Thymus (tissue), 11 donors: ENCODE measurements at regions not wholly inside any gene's neighbourhood (a gene's known extent, or its start where the extent isn't known, plus 50 kb on each side); places are given as distances from the start of the nearest gene placed in this dataset.
A peak's percentile ranks its signal among the peaks of the same experiment; 100 is the strongest.

Experiments
- DNase-seq, 9 donors: peaks; one replicate each; pipeline ENCODE4 v3.0.0-alpha.2; 2013; ENCODE audit warnings: low spot score in 9 of 9, low read depth in 6 of 9, missing footprints in 1 of 9
- H3K27ac ChIP-seq, 2 donors: one replicate each; pipeline ENCODE4 v1.5.1; 2013; ENCODE audit warnings: control low read depth in 1 of 2, low read depth in 1 of 2, low read length in 1 of 2, mild to moderate bottlenecking in 1 of 2, moderate library complexity in 1 of 2
- H3K27me3 ChIP-seq, 2 donors: one replicate each; pipeline ENCODE4 v1.5.1; 2013; ENCODE audit warnings: low read length in 1 of 2; ENCODE audit not compliant: control insufficient read depth in 2 of 2, insufficient read depth in 1 of 2
- H3K36me3 ChIP-seq, 2 donors: one replicate each; pipeline ENCODE4 v1.5.1; 2013; ENCODE audit warnings: low read length in 1 of 2, mild to moderate bottlenecking in 1 of 2, moderate library complexity in 1 of 2; ENCODE audit not compliant: control insufficient read depth in 2 of 2, insufficient read depth in 2 of 2
- H3K4me1 ChIP-seq, 2 donors: one replicate each; pipeline ENCODE4 v1.5.1; 2013; ENCODE audit warnings: low read length in 2 of 2; ENCODE audit not compliant: control insufficient read depth in 2 of 2, insufficient read depth in 2 of 2
- H3K4me3 ChIP-seq, 2 donors: one replicate each; pipeline ENCODE4 v1.5.1; 2013; ENCODE audit warnings: low read length in 2 of 2, control low read depth in 1 of 2, mild to moderate bottlenecking in 1 of 2
- H3K9me3 ChIP-seq, 2 donors: one replicate each; pipeline ENCODE4 v1.5.1; 2013; ENCODE audit warnings: low read length in 1 of 2, mild to moderate bottlenecking in 1 of 2; ENCODE audit not compliant: control insufficient read depth in 2 of 2, insufficient read depth in 1 of 2
- WGBS: extraction: QIAGEN DNeasy Blood & Tissue Kit; methylation state at CpG from one replicate; pipeline ENCODE4 v1.1.7; 2013; 5-methylcytosine and 5-hydroxymethylcytosine counted together
- donor health status: healthy.

- Histone ChIP-seq H3K27ac (no peak overlapping the region), H3K36me3 (no peaks in the 10 kb centered on the region), H3K4me3 (no peak overlapping the region), H3K27me3 (no peaks in the 10 kb centered on the region), H3K4me1 (peaks cover 0 to 6% of the 10 kb centered on the region in 2 donors), H3K9me3 (no peaks in the 10 kb centered on the region)
- WGBS: 89% methylated on average over 4 of the region's 4 CpGs
- DNase-seq: no peak
These were observed 79.4 kb downstream of the PJA1 start for GRCh38 chrX:69085826-69086225.

- H3K36me3 ChIP-seq: no peaks in the 10 kb centered on the region
- no peak for DNase-seq
- no peak overlapping the region for H3K4me3 ChIP-seq
- H3K27me3 ChIP-seq: no peaks in the 10 kb centered on the region
- 67% methylated on average over 1 of the region's 1 CpG for WGBS
- H3K27ac ChIP-seq: no peak overlapping the region
- H3K9me3 ChIP-seq: no peaks in the 10 kb centered on the region
- H3K4me1 ChIP-seq: peaks cover 0 to 10% of the 10 kb centered on the region in 2 donors
These were observed 80.1 kb downstream of the PJA1 start for GRCh38 chrX:69085151-69085550.

GRCh38 chrX:69083801-69084200 lies 81.5 kb downstream of the PJA1 start:
- H3K4me3 ChIP-seq: no peak overlapping the region
- no peak for DNase-seq
- H3K36me3 ChIP-seq: no peaks in the 10 kb centered on the region
- peaks cover 0 to 10% of the 10 kb centered on the region in 2 donors for H3K4me1 ChIP-seq
- H3K27me3 ChIP-seq: no peaks in the 10 kb centered on the region
- 79% methylated on average over 4 of the region's 4 CpGs for WGBS
- H3K9me3 ChIP-seq: no peaks in the 10 kb centered on the region
- no peak overlapping the region for H3K27ac ChIP-seq

GRCh38 chrX:69083361-69083760 lies 81.9 kb downstream of the PJA1 start:
- no peak for DNase-seq
- Histone ChIP-seq H3K27me3 (no peaks in the 10 kb centered on the region), H3K9me3 (no peaks in the 10 kb centered on the region), H3K27ac (no peak overlapping the region), H3K4me1 (peaks cover 0 to 14% of the 10 kb centered on the region in 2 donors), H3K36me3 (no peaks in the 10 kb centered on the region), H3K4me3 (no peak overlapping the region)
- WGBS: 84% methylated on average over 3 of the region's 3 CpGs

GRCh38 chrX:69082753-69083150 lies 82.5 kb downstream of the PJA1 start:
- H3K27me3 ChIP-seq: no peaks in the 10 kb centered on the region
- H3K4me3 ChIP-seq: no peak overlapping the region
- H3K36me3 ChIP-seq: no peaks in the 10 kb centered on the region
- no peak for DNase-seq
- no peak overlapping the region for H3K27ac ChIP-seq
- no peaks in the 10 kb centered on the region for H3K9me3 ChIP-seq
- WGBS: 94% methylated on average over 7 of the region's 7 CpGs
- peaks cover 0 to 19% of the 10 kb centered on the region in 2 donors for H3K4me1 ChIP-seq

- 86% methylated on average over 10 of the region's 10 CpGs for WGBS
- DNase-seq: no peak
- no peak overlapping the region for H3K27ac ChIP-seq
These were observed 83.0 kb downstream of the PJA1 start for GRCh38 chrX:69082055-69082752.

GRCh38 chrX:69080855-69081465 lies 84.3 kb downstream of the PJA1 start:
- H3K27ac ChIP-seq: no peak overlapping the region
- H3K27me3 ChIP-seq: no peaks in the 10 kb centered on the region
- no peak overlapping the region for H3K4me3 ChIP-seq
- no peak for DNase-seq
- peaks cover 0 to 29% of the 10 kb centered on the region in 2 donors for H3K4me1 ChIP-seq
- H3K9me3 ChIP-seq: no peaks in the 10 kb centered on the region
- H3K36me3 ChIP-seq: no peaks in the 10 kb centered on the region
- WGBS: 89% methylated on average over 15 of the region's 15 CpGs

More at GRCh38 chrX:69082055-69082752, 83.0 kb downstream of the PJA1 start:
- H3K4me3 ChIP-seq: no peak overlapping the region
- no peaks in the 10 kb centered on the region for H3K36me3 ChIP-seq
- H3K4me1 ChIP-seq: peaks cover 0 to 24% of the 10 kb centered on the region in 2 donors
- H3K27me3 ChIP-seq: no peaks in the 10 kb centered on the region
- H3K9me3 ChIP-seq: no peaks in the 10 kb centered on the region

- 96% methylated on average over 5 of the region's 5 CpGs for WGBS
These were observed 86.0 kb downstream of the PJA1 start for GRCh38 chrX:69079268-69079667.

GRCh38 chrX:69077895-69078455 lies 87.3 kb downstream of the PJA1 start:
- Histone ChIP-seq H3K9me3 (no peaks in the 10 kb centered on the region), H3K36me3 (no peaks in the 10 kb centered on the region), H3K27me3 (no peaks in the 10 kb centered on the region), H3K4me3 (no peak overlapping the region), H3K4me1 (peaks cover 0 to 24% of the 10 kb centered on the region in 2 donors), H3K27ac (peak overlapping the region in 1 of 2 donors; percentile 61)
- peak in 3 of 9 donors; percentile 24 to 48 (median 25) for DNase-seq
- 82% methylated on average over 6 of the region's 6 CpGs for WGBS

More at GRCh38 chrX:69079268-69079667, 86.0 kb downstream of the PJA1 start:
- Histone ChIP-seq H3K27me3 (no peaks in the 10 kb centered on the region), H3K27ac (no peak overlapping the region), H3K4me1 (peaks cover 0 to 29% of the 10 kb centered on the region in 2 donors), H3K36me3 (no peaks in the 10 kb centered on the region), H3K9me3 (no peaks in the 10 kb centered on the region), H3K4me3 (no peak overlapping the region)
- no peak for DNase-seq
